ENCODE measurements at regions not wholly inside any gene's neighbourhood (a gene's known extent, or its start where the extent isn't known, plus 50 kb on each side); places are given as distances from the start of the nearest gene placed in this dataset.

DNA sequence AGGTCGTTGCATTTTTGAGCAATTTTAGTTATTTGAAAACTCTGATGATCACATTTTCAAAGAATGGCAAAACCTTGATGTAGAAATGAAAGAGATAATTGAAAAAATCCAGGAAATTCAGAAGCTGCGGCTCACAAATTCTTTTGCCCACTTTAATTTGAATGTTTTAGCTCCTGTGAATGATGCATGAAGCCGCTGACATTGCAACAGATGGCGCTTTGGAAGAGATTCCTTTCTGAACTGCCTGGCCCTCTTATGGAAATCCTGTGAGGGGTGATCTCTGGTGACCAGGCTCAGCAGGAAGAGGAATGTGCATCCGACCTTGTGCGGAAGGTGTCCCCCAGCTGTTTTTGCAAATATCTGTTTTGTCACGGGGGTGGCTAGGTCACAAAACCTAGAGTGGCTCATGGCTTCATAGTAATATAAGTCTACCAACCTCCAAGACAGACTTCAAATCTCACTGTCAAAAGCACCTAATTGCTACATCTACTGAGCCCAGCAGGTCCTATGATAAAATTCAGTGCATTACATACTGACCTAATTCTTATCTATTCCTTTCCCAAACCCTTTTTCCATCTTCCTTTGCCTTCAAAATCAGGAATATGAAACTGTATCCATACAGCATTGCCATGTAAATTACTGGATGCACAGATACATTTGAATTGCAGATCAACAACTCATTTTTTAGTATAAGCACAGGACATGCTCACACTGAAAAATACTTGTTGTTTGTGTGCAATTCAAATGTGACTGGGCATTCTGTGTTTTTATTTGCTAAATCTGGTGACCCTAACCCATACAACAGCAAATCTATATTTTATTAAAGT, 412.7 kb downstream of the ETS1 start:
- Histone ChIP-seq H3K27ac (no peak overlapping the region), H3K9me3 (no peaks in the 10 kb centered on the region), H3K27me3 (ENCODE audit: low read depth) (no peaks in the 10 kb centered on the region), H3K4me3 (no peak overlapping the region), H3K4me1 (peaks cover 6% of the 10 kb centered on the region), H3K36me3 (no peaks in the 10 kb centered on the region)
- intact Hi-C loops (cut with DNase I) = no loop called here
- no peak for DNase-seq
- TF ChIP-seq, protein P1, sequence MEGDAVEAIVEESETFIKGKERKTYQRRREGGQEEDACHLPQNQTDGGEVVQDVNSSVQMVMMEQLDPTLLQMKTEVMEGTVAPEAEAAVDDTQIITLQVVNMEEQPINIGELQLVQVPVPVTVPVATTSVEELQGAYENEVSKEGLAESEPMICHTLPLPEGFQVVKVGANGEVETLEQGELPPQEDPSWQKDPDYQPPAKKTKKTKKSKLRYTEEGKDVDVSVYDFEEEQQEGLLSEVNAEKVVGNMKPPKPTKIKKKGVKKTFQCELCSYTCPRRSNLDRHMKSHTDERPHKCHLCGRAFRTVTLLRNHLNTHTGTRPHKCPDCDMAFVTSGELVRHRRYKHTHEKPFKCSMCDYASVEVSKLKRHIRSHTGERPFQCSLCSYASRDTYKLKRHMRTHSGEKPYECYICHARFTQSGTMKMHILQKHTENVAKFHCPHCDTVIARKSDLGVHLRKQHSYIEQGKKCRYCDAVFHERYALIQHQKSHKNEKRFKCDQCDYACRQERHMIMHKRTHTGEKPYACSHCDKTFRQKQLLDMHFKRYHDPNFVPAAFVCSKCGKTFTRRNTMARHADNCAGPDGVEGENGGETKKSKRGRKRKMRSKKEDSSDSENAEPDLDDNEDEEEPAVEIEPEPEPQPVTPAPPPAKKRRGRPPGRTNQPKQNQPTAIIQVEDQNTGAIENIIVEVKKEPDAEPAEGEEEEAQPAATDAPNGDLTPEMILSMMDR (IDR thresholded peaks at IDR 0.05) = no peak
- no peak for ATAC-seq

DNA sequence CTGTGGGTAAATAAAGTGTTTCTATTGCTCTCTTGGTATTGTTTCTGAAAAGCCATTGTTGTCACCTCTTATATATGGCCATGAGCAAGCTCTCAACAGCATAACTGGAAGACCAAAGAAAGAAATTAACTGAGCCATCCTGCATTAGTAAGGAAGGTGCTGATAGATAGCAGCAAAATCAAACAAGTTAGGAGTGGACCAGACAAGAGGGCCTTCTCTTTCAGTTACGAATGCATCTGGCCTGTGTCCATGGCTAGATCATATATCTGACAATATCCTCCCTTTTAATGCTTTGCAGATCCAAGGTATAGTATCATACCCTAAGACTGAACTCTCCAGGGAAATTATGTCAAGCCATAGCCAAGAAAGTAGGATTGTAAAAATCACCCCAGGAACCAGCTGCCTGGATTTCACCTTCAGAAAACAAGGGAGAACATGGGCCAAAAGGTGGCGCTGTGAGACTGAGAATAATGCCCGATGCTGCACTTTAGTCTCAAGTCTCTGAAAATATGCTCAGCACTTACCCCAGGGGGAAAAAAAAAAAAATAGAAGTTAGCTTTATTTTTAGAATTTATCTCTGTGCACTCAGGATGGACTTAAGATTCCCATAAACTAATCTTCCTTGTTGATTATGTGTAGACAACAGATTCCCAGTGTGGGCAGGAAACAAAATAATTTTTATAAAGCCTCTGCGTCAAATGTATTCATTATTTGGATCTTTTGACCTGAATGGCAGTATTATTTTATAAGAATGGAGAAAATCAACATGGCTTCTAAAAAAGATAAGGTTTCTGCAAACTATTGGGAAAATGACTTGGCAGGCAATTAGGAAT, 415.1 kb downstream of the ETS1 start:
- Histone ChIP-seq H3K9me3 (no peaks in the 10 kb centered on the region), H3K27me3 (ENCODE audit: low read depth) (no peaks in the 10 kb centered on the region), H3K27ac (no peak overlapping the region), H3K36me3 (no peaks in the 10 kb centered on the region), H3K4me1 (peaks cover 6% of the 10 kb centered on the region), H3K4me3 (no peak overlapping the region)
- ATAC-seq (peak; percentile 78 to 85), DNase-seq (peak; percentile 76)
- TF ChIP-seq, protein P1 (IDR thresholded peaks at IDR 0.05) = peak; percentile 86
- intact Hi-C loops (cut with DNase I) = no loop called here

DNA sequence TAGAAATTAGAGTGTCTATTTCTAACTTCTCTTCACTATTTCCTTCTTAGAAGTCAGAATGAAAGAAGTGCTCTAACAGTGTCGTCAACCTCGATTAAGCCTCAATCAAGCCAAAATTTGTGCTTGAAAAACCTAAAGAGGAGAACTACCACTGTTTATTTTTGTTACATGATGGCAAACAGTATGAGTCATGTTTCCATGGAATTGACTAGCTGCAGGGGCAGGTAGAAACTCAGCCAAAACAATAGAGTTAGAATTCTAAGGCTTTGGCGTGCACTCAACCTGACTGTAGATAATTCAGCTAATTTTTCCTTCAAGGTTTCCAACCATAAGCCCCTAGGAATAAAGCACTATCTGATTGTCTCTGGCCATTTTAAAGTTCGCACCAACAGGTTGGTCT, 415.9 kb downstream of the ETS1 start:
- Histone ChIP-seq H3K36me3 (no peaks in the 10 kb centered on the region), H3K9me3 (no peaks in the 10 kb centered on the region), H3K27me3 (ENCODE audit: low read depth) (no peaks in the 10 kb centered on the region), H3K4me1 (peaks cover 6% of the 10 kb centered on the region), H3K4me3 (no peak overlapping the region), H3K27ac (no peak overlapping the region)
- ATAC-seq (no peak), DNase-seq (no peak)
- intact Hi-C loops (cut with DNase I) = no loop called here
- TF ChIP-seq, protein P1 (IDR thresholded peaks at IDR 0.05) = no peak

DNA sequence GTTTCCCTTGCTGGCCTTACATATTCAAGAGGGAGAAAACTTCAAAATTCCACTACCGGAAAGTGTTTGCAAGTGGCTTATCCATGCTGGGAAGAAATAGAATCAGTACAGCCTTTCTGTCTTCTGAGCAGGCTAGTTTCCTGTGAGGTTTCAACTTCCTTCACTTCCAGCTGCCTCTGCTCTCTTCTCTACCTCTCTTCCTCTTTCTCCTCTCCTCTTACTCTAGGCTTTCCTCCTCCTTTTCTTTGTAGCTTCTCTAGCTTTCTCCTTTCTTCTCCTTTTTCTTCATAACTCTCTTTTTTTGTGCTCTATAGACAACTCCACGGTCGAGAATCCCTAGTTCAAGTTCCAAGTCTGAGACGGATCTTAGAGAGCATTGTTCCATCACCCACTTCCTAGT, 421.8 kb downstream of the ETS1 start:
- TF ChIP-seq, protein P1 (IDR thresholded peaks at IDR 0.05) = no peak
- no peaks in the 10 kb centered on the region for H3K27me3 ChIP-seq (ENCODE audit: low read depth)
- ATAC-seq (no peak), DNase-seq (no peak)
- intact Hi-C loops (cut with DNase I) = no loop called here
- H3K27ac ChIP-seq = no peak overlapping the region
- H3K36me3 ChIP-seq = no peaks in the 10 kb centered on the region
- no peaks in the 10 kb centered on the region for H3K4me1 ChIP-seq
- H3K4me3 ChIP-seq = no peak overlapping the region
- no peaks in the 10 kb centered on the region for H3K9me3 ChIP-seq

DNA sequence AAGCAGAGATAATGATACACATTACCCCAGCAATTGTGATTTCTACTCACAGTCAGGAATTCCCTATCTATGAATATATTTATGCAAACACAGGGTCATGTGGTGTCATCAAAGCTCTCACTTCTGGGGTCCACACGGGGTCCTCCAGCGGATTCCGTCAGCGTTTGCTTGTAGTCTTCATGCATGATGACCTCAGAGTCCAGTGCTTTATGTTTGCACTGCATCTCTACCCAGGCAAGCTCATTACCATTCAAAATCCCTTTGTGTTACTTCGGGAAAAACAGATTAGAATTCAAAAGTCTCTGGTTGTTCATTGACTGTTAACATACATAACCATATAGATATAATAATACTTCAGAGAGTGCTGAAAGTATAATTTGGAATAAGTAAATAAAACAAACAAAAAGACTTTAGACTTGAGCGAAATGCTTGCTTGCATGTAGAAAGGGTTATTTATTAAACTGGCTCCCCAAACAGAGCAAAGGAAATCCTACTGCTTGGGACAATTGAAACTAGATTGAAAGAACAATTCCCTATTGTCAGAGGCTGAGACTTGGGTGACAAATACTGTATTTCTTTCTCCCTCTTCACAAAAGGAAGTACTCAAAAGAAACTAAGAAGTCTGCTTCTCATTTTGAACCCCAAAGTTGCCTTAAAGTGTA, 423.1 kb downstream of the ETS1 start:
- Histone ChIP-seq H3K36me3 (no peaks in the 10 kb centered on the region), H3K27ac (no peak overlapping the region), H3K27me3 (ENCODE audit: low read depth) (no peaks in the 10 kb centered on the region), H3K4me3 (no peak overlapping the region), H3K4me1 (no peaks in the 10 kb centered on the region), H3K9me3 (no peaks in the 10 kb centered on the region)
- DNase-seq (no peak), ATAC-seq (no peak)
- intact Hi-C loops (cut with DNase I) = no loop called here
- TF ChIP-seq, protein P1 (IDR thresholded peaks at IDR 0.05) = no peak

Data from lower lobe of right lung (tissue), 2 donors.